Endothelial cell of umbilical vein (primary cell): ENCODE measurements at regions not wholly inside any gene's neighbourhood (a gene's known extent, or its start where the extent isn't known, plus 50 kb on each side); places are given as distances from the start of the nearest gene placed in this dataset.

Experiments
- BruUV-seq: library from RNA; stranded (reverse); fragments of 400-500 nt; replicated peaks from 2 replicates; lab custom pipeline; 2021; lab: Mats Ljungman, UMichigan
- CTCF ChIA-PET: fragments of 300-600, 350-600 bp; sonication (Branson Sonifier 250); formaldehyde crosslinking; loops from one replicate; lab custom pipeline; 2021; ENCODE audit warnings: antibody characterized with exemption, inconsistent platforms; lab: Charles Lee
- POLR2A ChIA-PET: fragments of 300-600, 350-600 bp; sonication (Branson Sonifier 250); formaldehyde crosslinking; loops from one replicate; lab custom pipeline; 2021; ENCODE audit warnings: antibody characterized with exemption, inconsistent platforms; lab: Charles Lee
- DNase-seq: peaks from one replicate; pipeline ENCODE4 v3.0.0-alpha.2; 2011; ENCODE audit warnings: low read depth, low spot score
- FAIRE-seq: peaks from 2 replicates; lab custom pipeline; 2011; peaks lifted over from hg19 to GRCh38; lab: Jason Lieb, UNC
- H2AFZ ChIP-seq: 2 replicates; pipeline ENCODE4 v1.6.0; 2012; ENCODE audit warnings: low read depth, low read length, control low read depth, inconsistent platforms
- H3K27ac ChIP-seq: 2 replicates; pipeline ENCODE4 v1.5.1; 2011; ENCODE audit warnings: low read depth, mild to moderate bottlenecking, control low read depth, low read length, moderate library complexity; ENCODE audit not compliant: insufficient read depth
- H3K27me3 ChIP-seq, 2 experiments: 2 replicates each; pipeline versions ENCODE4 v1.6.0 to v1.6.1; 2011; ENCODE audit warnings: low read length in 2 of 2, mixed read lengths in 1 of 2; ENCODE audit not compliant: control insufficient read depth in 2 of 2, insufficient read depth in 2 of 2
- H3K36me3 ChIP-seq, 2 experiments: 2 replicates in 1 of 2; 3 replicates in 1 of 2; pipeline ENCODE4 v1.5.1; 2011; ENCODE audit warnings: low read length in 2 of 2, mild to moderate bottlenecking in 1 of 2, moderate library complexity in 1 of 2; ENCODE audit not compliant: control insufficient read depth in 2 of 2, insufficient read depth in 2 of 2; ENCODE audit errors: extremely low read depth in 1 of 2
- H3K4me1 ChIP-seq: 3 replicates; pipeline ENCODE4 v1.5.1; 2011; ENCODE audit warnings: mild to moderate bottlenecking, low read length; ENCODE audit not compliant: control insufficient read depth, insufficient read depth; ENCODE audit errors: extremely low read depth
- H3K4me2 ChIP-seq: 2 replicates; pipeline ENCODE4 v1.6.1; 2011; ENCODE audit warnings: low read length, control low read depth, mixed read lengths; ENCODE audit not compliant: insufficient read depth
- H3K4me3 ChIP-seq, 3 experiments: fragments of 200-600 bp in 1 of 3; sonication (generic), shearing (Covaris generic) in 1 of 3; replicated peaks in 1 of 3; 2 replicates each; pipeline ENCODE4 v1.5.1; 2011 to 2016; ENCODE audit warnings: control low read depth in 3 of 3, low read length in 3 of 3, mild to moderate bottlenecking in 2 of 3, inconsistent platforms in 1 of 3, low read depth in 1 of 3, moderate library complexity in 1 of 3; ENCODE audit not compliant: insufficient read depth in 1 of 3
- H3K79me2 ChIP-seq: 2 replicates; pipeline ENCODE4 v1.6.0; 2012; ENCODE audit warnings: low read length, inconsistent platforms; ENCODE audit not compliant: control insufficient read depth, insufficient read depth
- H3K9ac ChIP-seq: replicated peaks from 2 replicates; pipeline ENCODE3; 2011; ENCODE audit warnings: low read length, control low read depth; ENCODE audit not compliant: insufficient read depth; ENCODE audit errors: extremely low read depth
- H3K9me1 ChIP-seq: replicated peaks from 3 replicates; pipeline ENCODE4 v1.6.0; 2011; ENCODE audit warnings: mild to moderate bottlenecking, low read length; ENCODE audit not compliant: control insufficient read depth, insufficient read depth; ENCODE audit errors: extremely low read depth
- H3K9me3 ChIP-seq: replicated peaks from 2 replicates; pipeline ENCODE4 v1.5.1; 2012; ENCODE audit warnings: low read length, inconsistent platforms; ENCODE audit not compliant: control insufficient read depth, insufficient read depth
- H4K20me1 ChIP-seq: replicated peaks from 2 replicates; pipeline ENCODE3; 2011; ENCODE audit warnings: mild to moderate bottlenecking, low read length; ENCODE audit not compliant: control insufficient read depth, insufficient read depth; ENCODE audit errors: extremely low read depth
- EZH2 ChIP-seq: IDR thresholded peaks from 2 replicates; pipeline ENCODE4 v1.6.1; 2012; ENCODE audit warnings: borderline replicate concordance, low read depth, mild to moderate bottlenecking, moderate library complexity, low read length, inconsistent platforms; ENCODE audit not compliant: severe bottlenecking
- FOS ChIP-seq: IDR thresholded peaks from 2 replicates; pipeline ENCODE4 v1.6.1; 2011; ENCODE audit warnings: mild to moderate bottlenecking, low read length, moderate library complexity, borderline replicate concordance; ENCODE audit not compliant: insufficient read depth
- GATA2 ChIP-seq: IDR thresholded peaks from 2 replicates; pipeline ENCODE4 v1.7.0; 2011; ENCODE audit warnings: low read depth, mild to moderate bottlenecking, moderate library complexity, mixed read lengths, low read length; ENCODE audit not compliant: insufficient read length, insufficient read depth
- JUN ChIP-seq: IDR thresholded peaks from 2 replicates; pipeline ENCODE4 v1.6.1; 2011; ENCODE audit warnings: borderline replicate concordance, low read depth; ENCODE audit not compliant: insufficient read length, insufficient read depth
- MAX ChIP-seq: IDR thresholded peaks from 2 replicates; pipeline ENCODE4 v1.6.1; 2011; ENCODE audit not compliant: insufficient read depth, insufficient read length
- MYC ChIP-seq: IDR thresholded peaks from one replicate; pipeline ENCODE4 v1.6.1; 2011; ENCODE audit warnings: mild to moderate bottlenecking, low read depth, low read length
- POLR2A ChIP-seq: IDR thresholded peaks from 2 replicates; pipeline ENCODE4 v1.6.1; 2012; ENCODE audit warnings: low read depth, mild to moderate bottlenecking, control low read depth, low read length
- POLR2AphosphoS5 ChIP-seq: IDR thresholded peaks from 2 replicates; pipeline ENCODE4 v1.6.1; 2012; ENCODE audit warnings: low read depth, mild to moderate bottlenecking, control low read depth, low read length, moderate library complexity; ENCODE audit not compliant: insufficient read depth
- dilution Hi-C: fragments of 300-500 bp; cut with MboI; formaldehyde crosslinking; loops from one replicate; pipeline ENCODE4 v1.15.0; 2019; ENCODE audit warnings: low sequenced_read_pairs; ENCODE audit not compliant: extremely low pct_ligation_motif_present
- intact Hi-C: fragments of 100-400 bp; cut with micrococcal nuclease; formaldehyde crosslinking; loops from one replicate; pipeline ENCODE4 v1.10.0; 2022
- TF ChIP-seq, protein P1 (sequence below), 2 donors: IDR thresholded peaks; 1 replicate in 1 of 2; 2 replicates in 1 of 2; pipeline ENCODE4 v1.5.1; 2011; ENCODE audit warnings: low read length in 2 of 2, mild to moderate bottlenecking in 2 of 2, moderate library complexity in 2 of 2, control low read depth in 1 of 2, inconsistent platforms in 1 of 2, low read depth in 1 of 2; ENCODE audit not compliant: insufficient read depth in 1 of 2; ENCODE audit errors: extremely low read depth in 1 of 2

DNA sequence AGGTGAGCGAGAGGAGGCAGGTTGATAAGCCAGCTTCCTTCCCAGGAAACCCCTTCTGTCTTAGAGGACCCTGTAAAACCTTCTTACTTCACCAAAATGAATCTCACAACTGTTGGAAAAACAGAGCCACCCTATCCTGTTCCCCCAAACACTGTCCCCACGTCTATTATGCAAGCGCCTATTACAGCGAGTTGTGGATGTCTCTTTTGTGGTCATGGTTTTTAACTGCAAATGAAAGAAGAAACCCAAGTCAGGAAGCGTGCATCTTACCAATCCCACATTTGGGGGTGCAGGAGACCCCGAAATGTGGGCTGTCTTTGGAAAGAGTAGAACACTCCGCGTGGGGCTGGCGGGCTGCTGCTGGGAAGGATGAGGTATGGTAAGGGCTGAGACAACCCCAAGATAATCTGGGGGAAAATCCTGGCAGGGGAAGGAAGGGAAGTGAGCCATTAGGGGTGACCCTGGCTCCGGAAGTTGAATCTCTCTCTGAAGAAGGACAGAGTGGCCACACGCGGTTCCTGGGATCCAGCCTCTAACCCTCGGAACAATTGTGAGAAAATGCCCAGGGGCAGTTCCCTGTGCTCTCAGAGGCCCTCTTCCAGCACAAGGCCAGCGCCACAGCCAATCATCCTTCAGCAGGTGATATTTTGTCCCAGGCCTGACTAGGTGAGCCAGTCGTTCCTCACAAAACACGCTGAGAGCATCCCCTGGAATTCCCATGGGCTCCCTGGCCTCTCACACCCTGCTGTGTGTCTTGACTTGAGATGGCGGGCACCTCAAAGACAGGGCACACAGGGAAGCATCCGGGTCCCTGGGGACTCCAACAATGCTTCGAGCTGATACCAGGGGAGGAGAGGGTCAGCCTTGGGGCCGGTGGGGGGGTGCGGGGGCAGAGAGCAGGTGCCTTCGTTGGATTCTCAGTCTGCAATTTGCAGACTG is 168.5 kb upstream of the IRF2BP2 start:
- Histone ChIP-seq H3K36me3 (no peaks in the 10 kb centered on the region), H3K4me3 (no peak overlapping the region), H2AFZ (no peak overlapping the region), H3K27me3 (peaks cover 2 to 19% of the 10 kb centered on the region in 2 experiments), H3K27ac (no peak overlapping the region), H3K9me3 (no peaks in the 10 kb centered on the region), H3K4me2 (no peak overlapping the region), H3K9ac (no peak overlapping the region), H4K20me1 (no peaks in the 10 kb centered on the region), H3K79me2 (no peaks in the 10 kb centered on the region), H3K4me1 (no peaks in the 10 kb centered on the region), H3K9me1 (no peaks in the 10 kb centered on the region)
- peak; percentile 27 for DNase-seq
- BruUV-seq: no TSS peak
- ChIA-PET POLR2A (no interaction called here), CTCF (interaction anchor here (0.8 to 1.0 kb wide), 3 partner anchors 11 to 154 kb away, joined by 3 read pairs; no protein-coding TSS in a partner anchor)
- intact Hi-C loops: no loop called here
- no peak for FAIRE-seq
- TF ChIP-seq JUN: no peak
- no peak for TF ChIP-seq MYC
- TF ChIP-seq POLR2AphosphoS5: no peak
- TF ChIP-seq POLR2A: no peak
- TF ChIP-seq EZH2: no peak
- no peak for TF ChIP-seq FOS
- dilution Hi-C loops: no loop called here

GRCh38 chr1:234777856-234778220 is 167.9 kb upstream of the IRF2BP2 start:
- no peak overlapping the region for H2AFZ ChIP-seq
- no peaks in the 10 kb centered on the region for H3K36me3 ChIP-seq
- ChIA-PET POLR2A (no interaction called here), CTCF (interaction anchor here (0.8 to 1.0 kb wide), 3 partner anchors 10 to 155 kb away, joined by 3 read pairs; no protein-coding TSS in a partner anchor)
- no peak overlapping the region for H3K4me2 ChIP-seq
- no TSS peak for BruUV-seq
- H3K27ac ChIP-seq: no peak overlapping the region
- DNase-seq (no peak), FAIRE-seq (no peak)
- TF ChIP-seq JUN (no peak), MAX (no peak), POLR2AphosphoS5 (no peak), POLR2A (no peak), GATA2 (no peak), FOS (no peak), MYC (no peak), EZH2 (no peak)
- TF ChIP-seq, protein P1, sequence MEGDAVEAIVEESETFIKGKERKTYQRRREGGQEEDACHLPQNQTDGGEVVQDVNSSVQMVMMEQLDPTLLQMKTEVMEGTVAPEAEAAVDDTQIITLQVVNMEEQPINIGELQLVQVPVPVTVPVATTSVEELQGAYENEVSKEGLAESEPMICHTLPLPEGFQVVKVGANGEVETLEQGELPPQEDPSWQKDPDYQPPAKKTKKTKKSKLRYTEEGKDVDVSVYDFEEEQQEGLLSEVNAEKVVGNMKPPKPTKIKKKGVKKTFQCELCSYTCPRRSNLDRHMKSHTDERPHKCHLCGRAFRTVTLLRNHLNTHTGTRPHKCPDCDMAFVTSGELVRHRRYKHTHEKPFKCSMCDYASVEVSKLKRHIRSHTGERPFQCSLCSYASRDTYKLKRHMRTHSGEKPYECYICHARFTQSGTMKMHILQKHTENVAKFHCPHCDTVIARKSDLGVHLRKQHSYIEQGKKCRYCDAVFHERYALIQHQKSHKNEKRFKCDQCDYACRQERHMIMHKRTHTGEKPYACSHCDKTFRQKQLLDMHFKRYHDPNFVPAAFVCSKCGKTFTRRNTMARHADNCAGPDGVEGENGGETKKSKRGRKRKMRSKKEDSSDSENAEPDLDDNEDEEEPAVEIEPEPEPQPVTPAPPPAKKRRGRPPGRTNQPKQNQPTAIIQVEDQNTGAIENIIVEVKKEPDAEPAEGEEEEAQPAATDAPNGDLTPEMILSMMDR (IDR thresholded peaks at IDR 0.05; ENCODE audit: extremely low read depth in 1 of 2, insufficient read depth in 1 of 2, low read depth in 1 of 2, low read length in 2 of 2): no peak
- no peaks in the 10 kb centered on the region for H3K9me3 ChIP-seq
- H3K9ac ChIP-seq: no peak overlapping the region
- no peak overlapping the region for H3K4me3 ChIP-seq
- no peaks in the 10 kb centered on the region for H3K9me1 ChIP-seq
- peaks cover 2 to 17% of the 10 kb centered on the region in 2 experiments for H3K27me3 ChIP-seq
- H4K20me1 ChIP-seq: no peaks in the 10 kb centered on the region
- H3K4me1 ChIP-seq: peaks cover under 1% of the 10 kb centered on the region
- dilution Hi-C loops: no loop called here
- intact Hi-C loops: no loop called here
- H3K79me2 ChIP-seq: no peaks in the 10 kb centered on the region
